NB4 (cell line): ENCODE measurements at regions not wholly inside any gene's neighbourhood (a gene's known extent, or its start where the extent isn't known, plus 50 kb on each side); places are given as distances from the start of the nearest gene placed in this dataset.
"Not testable (repeated sequence)": the region's sequence is repeated elsewhere in the genome, so short reads cannot be mapped to it uniquely, and the experiment has no call there.

ENCODE experiments used
- MYC ChIP-seq: IDR thresholded peaks from 2 replicates; pipeline ENCODE4 v1.6.1; 2011; ENCODE audit warnings: low read depth, low read length
- POLR2A ChIP-seq: IDR thresholded peaks from 2 replicates; pipeline ENCODE4 v1.6.1; 2011; ENCODE audit warnings: mild to moderate bottlenecking; ENCODE audit not compliant: insufficient read length; ENCODE audit errors: extremely low read depth
- TF ChIP-seq, protein P1 (sequence below): IDR thresholded peaks from one replicate; pipeline ENCODE4 v1.5.1; 2012; ENCODE audit warnings: low read depth, low read length
- TF ChIP-seq, protein P2 (sequence below): IDR thresholded peaks from 2 replicates; pipeline ENCODE4 v1.6.1; 2011; ENCODE audit warnings: low read depth, low read length

DNA sequence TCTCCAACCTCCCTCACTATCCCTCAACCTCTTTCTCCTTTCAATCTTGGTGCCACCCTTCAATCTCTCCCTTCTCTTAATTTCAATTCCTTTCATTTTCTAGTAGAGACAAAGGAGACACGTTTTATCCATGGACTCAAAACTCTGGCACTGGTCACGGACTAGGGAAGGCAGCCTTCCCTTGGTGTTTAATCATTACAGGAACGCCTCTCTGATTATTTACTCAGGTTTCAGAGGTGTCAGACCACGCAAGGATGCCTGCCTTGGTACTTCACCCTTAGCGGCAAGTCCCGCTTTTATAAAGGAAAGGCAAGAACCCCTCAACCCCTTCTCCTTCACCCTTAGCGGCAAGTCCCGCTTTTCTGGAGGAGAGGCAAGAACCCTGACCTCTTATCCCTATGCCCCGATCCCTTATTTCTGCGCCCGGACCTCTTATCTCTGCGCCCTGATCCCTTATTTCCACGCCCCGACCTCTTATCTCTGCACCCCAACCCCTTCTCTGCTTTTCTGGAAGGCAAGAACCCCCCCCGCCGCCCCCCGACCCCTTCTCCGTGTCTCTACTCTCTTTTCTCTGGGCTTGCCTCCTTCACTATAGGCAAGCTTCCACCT is 543.1 kb upstream of the HTR2C start:
- TF ChIP-seq POLR2A, MYC: not testable (repeated sequence)
- TF ChIP-seq, protein P1, sequence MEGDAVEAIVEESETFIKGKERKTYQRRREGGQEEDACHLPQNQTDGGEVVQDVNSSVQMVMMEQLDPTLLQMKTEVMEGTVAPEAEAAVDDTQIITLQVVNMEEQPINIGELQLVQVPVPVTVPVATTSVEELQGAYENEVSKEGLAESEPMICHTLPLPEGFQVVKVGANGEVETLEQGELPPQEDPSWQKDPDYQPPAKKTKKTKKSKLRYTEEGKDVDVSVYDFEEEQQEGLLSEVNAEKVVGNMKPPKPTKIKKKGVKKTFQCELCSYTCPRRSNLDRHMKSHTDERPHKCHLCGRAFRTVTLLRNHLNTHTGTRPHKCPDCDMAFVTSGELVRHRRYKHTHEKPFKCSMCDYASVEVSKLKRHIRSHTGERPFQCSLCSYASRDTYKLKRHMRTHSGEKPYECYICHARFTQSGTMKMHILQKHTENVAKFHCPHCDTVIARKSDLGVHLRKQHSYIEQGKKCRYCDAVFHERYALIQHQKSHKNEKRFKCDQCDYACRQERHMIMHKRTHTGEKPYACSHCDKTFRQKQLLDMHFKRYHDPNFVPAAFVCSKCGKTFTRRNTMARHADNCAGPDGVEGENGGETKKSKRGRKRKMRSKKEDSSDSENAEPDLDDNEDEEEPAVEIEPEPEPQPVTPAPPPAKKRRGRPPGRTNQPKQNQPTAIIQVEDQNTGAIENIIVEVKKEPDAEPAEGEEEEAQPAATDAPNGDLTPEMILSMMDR, result not testable (repeated sequence)
- TF ChIP-seq, protein P2, sequence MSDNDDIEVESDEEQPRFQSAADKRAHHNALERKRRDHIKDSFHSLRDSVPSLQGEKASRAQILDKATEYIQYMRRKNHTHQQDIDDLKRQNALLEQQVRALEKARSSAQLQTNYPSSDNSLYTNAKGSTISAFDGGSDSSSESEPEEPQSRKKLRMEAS, result not testable (repeated sequence)
